ENCODE measurements at regions not wholly inside any gene's neighbourhood (a gene's known extent, or its start where the extent isn't known, plus 50 kb on each side); places are given as distances from the start of the nearest gene placed in this dataset.

- no peak for DNase-seq (ENCODE audit: low read depth)
Observed at GRCh38 chr6:145313041-145313855, 422.1 kb downstream of the EPM2A start.

GRCh38 chr6:145315982-145316600 lies 419.2 kb downstream of the EPM2A start:
- peak; percentile 51 for DNase-seq (ENCODE audit: low read depth)

- DNase-seq (ENCODE audit: low read depth), result no peak
Observed at GRCh38 chr6:145318952-145319351, 416.4 kb downstream of the EPM2A start.

GRCh38 chr6:145319605-145320004 lies 415.7 kb downstream of the EPM2A start:
- no peak for DNase-seq (ENCODE audit: low read depth)

GRCh38 chr6:145323646-145324045 lies 411.7 kb downstream of the EPM2A start:
- DNase-seq (ENCODE audit: low read depth), result peak; percentile 16

- DNase-seq (ENCODE audit: low read depth), result no peak
Observed at GRCh38 chr6:145327586-145327985, 407.7 kb downstream of the EPM2A start.

- DNase-seq (ENCODE audit: low read depth), result no peak
Observed at GRCh38 chr6:145329257-145329656, 406.1 kb downstream of the EPM2A start.

GRCh38 chr6:145331066-145331465 lies 404.3 kb downstream of the EPM2A start:
- no peak for DNase-seq (ENCODE audit: low read depth)

- no peak for DNase-seq (ENCODE audit: low read depth)
Observed at GRCh38 chr6:145332011-145332410, 403.3 kb downstream of the EPM2A start.

- no peak for DNase-seq (ENCODE audit: low read depth)
Observed at GRCh38 chr6:145336119-145336518, 399.2 kb downstream of the EPM2A start.

GRCh38 chr6:145339089-145339488 lies 396.2 kb downstream of the EPM2A start:
- no peak for DNase-seq (ENCODE audit: low read depth)

- no peak for DNase-seq (ENCODE audit: low read depth)
Observed at GRCh38 chr6:145340256-145340655, 395.1 kb downstream of the EPM2A start.

GRCh38 chr6:145345094-145345493 lies 390.2 kb downstream of the EPM2A start:
- no peak for DNase-seq (ENCODE audit: low read depth)

GRCh38 chr6:145347216-145347615 lies 388.1 kb downstream of the EPM2A start:
- DNase-seq (ENCODE audit: low read depth), result no peak

- no peak for DNase-seq (ENCODE audit: low read depth)
Observed at GRCh38 chr6:145349950-145350510, 385.3 kb downstream of the EPM2A start.

GRCh38 chr6:145350928-145351327 lies 384.4 kb downstream of the EPM2A start:
- no peak for DNase-seq (ENCODE audit: low read depth)

GRCh38 chr6:145352382-145353080 lies 382.8 kb downstream of the EPM2A start:
- DNase-seq (ENCODE audit: low read depth), result no peak

GRCh38 chr6:145360865-145361264 lies 374.5 kb downstream of the EPM2A start:
- DNase-seq (ENCODE audit: low read depth), result no peak

- DNase-seq (ENCODE audit: low read depth), result no peak
Observed at GRCh38 chr6:145367149-145367548, 368.2 kb downstream of the EPM2A start.

- DNase-seq (ENCODE audit: low read depth), result no peak
Observed at GRCh38 chr6:145368075-145368474, 367.2 kb downstream of the EPM2A start.

- no peak for DNase-seq (ENCODE audit: low read depth)
Observed at GRCh38 chr6:145370559-145370958, 364.8 kb downstream of the EPM2A start.

GRCh38 chr6:145372671-145373151 lies 362.6 kb downstream of the EPM2A start:
- peak; percentile 88 for DNase-seq (ENCODE audit: low read depth)

Measured in M059J (cell line).